Neural progenitor cell (in vitro differentiated cells): ENCODE measurements at regions not wholly inside any gene's neighbourhood (a gene's known extent, or its start where the extent isn't known, plus 50 kb on each side); places are given as distances from the start of the nearest gene placed in this dataset.

Source experiments
- DNase-seq: peaks from one replicate; pipeline ENCODE4 v3.0.0-alpha.2; 2016; ENCODE audit warnings: low spot score
- H2AFZ ChIP-seq: fragments of 200-600 bp; sonication (generic); replicated peaks from 2 replicates; pipeline ENCODE4 v1.6.1; 2016; ENCODE audit warnings: antibody characterized with exemption
- H3F3A ChIP-seq: fragments of 200-600 bp; sonication (generic); 2 replicates; pipeline ENCODE4 v1.6.1; 2016; ENCODE audit warnings: antibody characterized with exemption, low read depth
- H3K27ac ChIP-seq: fragments of 200-600 bp; sonication (generic); 2 replicates; pipeline ENCODE4 v1.5.1; 2016; ENCODE audit warnings: mild to moderate bottlenecking
- H3K27me3 ChIP-seq: fragments of 200-600 bp; sonication (generic); 2 replicates; pipeline ENCODE4 v1.6.1; 2016; ENCODE audit warnings: mild to moderate bottlenecking, moderate library complexity
- H3K36me3 ChIP-seq: fragments of 200-600 bp; sonication (generic); 2 replicates; pipeline ENCODE4 v1.5.1; 2016
- H3K4me1 ChIP-seq: fragments of 200-600 bp; sonication (generic); 2 replicates; pipeline ENCODE4 v1.6.1; 2016; ENCODE audit warnings: mixed run types
- H3K4me2 ChIP-seq: fragments of 200-600 bp; sonication (generic); 2 replicates; pipeline ENCODE4 v1.6.1; 2016
- H3K4me3 ChIP-seq: fragments of 200-600 bp; sonication (generic); 2 replicates; pipeline ENCODE4 v1.5.1; 2016
- H3K79me2 ChIP-seq: fragments of 200-600 bp; sonication (generic); 2 replicates; pipeline ENCODE4 v1.6.1; 2016; ENCODE audit warnings: low read depth
- H3K9ac ChIP-seq: fragments of 200-600 bp; sonication (generic); 2 replicates; pipeline ENCODE4 v1.6.1; 2016
- H3K9me3 ChIP-seq: fragments of 200-600 bp; sonication (generic); 2 replicates; pipeline ENCODE4 v1.5.1; 2016; ENCODE audit warnings: low read depth
- H4K20me1 ChIP-seq: fragments of 200-600 bp; sonication (generic); 2 replicates; pipeline ENCODE4 v1.6.1; 2016; ENCODE audit warnings: low read depth
- H3K27ac Mint-ChIP-seq: 3 replicates; pipeline ENCODE4 v1.8.0; 2021; ENCODE audit warnings: mixed read lengths
- H3K27me3 Mint-ChIP-seq: 2 replicates; pipeline ENCODE4 v1.8.0; 2022; ENCODE audit warnings: low read depth, mild to moderate bottlenecking, inconsistent platforms, moderate library complexity, mixed read lengths; ENCODE audit not compliant: insufficient read depth
- H3K36me3 Mint-ChIP-seq: 3 replicates; pipeline ENCODE4 v1.8.0; 2021; ENCODE audit warnings: mixed read lengths
- H3K4me1 Mint-ChIP-seq: 3 replicates; pipeline ENCODE4 v1.8.0; 2021; ENCODE audit warnings: mixed read lengths
- H3K4me3 Mint-ChIP-seq: 3 replicates; pipeline ENCODE4 v1.8.0; 2021; ENCODE audit warnings: mild to moderate bottlenecking, moderate library complexity, mixed read lengths
- H3K9me3 Mint-ChIP-seq: 3 replicates; pipeline ENCODE4 v1.8.0; 2020; ENCODE audit warnings: mixed read lengths
- CTCF ChIP-seq: fragments of 200-600 bp; sonication (generic); IDR thresholded peaks from 2 replicates; pipeline ENCODE4 v1.5.1; 2017; ENCODE audit warnings: antibody characterized with exemption, mild to moderate bottlenecking
- EZH2 ChIP-seq: fragments of 200-600 bp; sonication (generic); IDR thresholded peaks from 2 replicates; pipeline ENCODE4 v1.6.1; 2017; ENCODE audit warnings: antibody characterized with exemption, mild to moderate bottlenecking, moderate library complexity
- EZH2phosphoT487 ChIP-seq: fragments of 200-600 bp; sonication (generic); IDR thresholded peaks from 2 replicates; pipeline ENCODE4 v1.6.1; 2017; ENCODE audit warnings: antibody characterized with exemption

- no peaks in the 10 kb centered on the region for H3K9me3 Mint-ChIP-seq
- no peaks in the 10 kb centered on the region for H3K4me1 Mint-ChIP-seq
- Histone ChIP-seq H4K20me1 (no peaks in the 10 kb centered on the region), H2AFZ (no peak overlapping the region), H3K27me3 (no peaks in the 10 kb centered on the region), H3K4me1 (no peaks in the 10 kb centered on the region), H3K9me3 (no peaks in the 10 kb centered on the region), H3K9ac (no peak overlapping the region), H3F3A (no peaks in the 10 kb centered on the region), H3K79me2 (no peaks in the 10 kb centered on the region), H3K36me3 (no peaks in the 10 kb centered on the region), H3K4me3 (no peak overlapping the region), H3K27ac (no peak overlapping the region), H3K4me2 (no peak overlapping the region)
- H3K27me3 Mint-ChIP-seq: peaks cover 3% of the 10 kb centered on the region
- no peak overlapping the region for H3K27ac Mint-ChIP-seq
- H3K36me3 Mint-ChIP-seq: no peaks in the 10 kb centered on the region
- TF ChIP-seq CTCF (no peak), EZH2phosphoT487 (no peak), EZH2 (no peak)
- DNase-seq: no peak
- no peak overlapping the region for H3K4me3 Mint-ChIP-seq
Observed at GRCh38 chr10:16120563-16120962, 260.3 kb upstream of the MINDY3 start.

DNA sequence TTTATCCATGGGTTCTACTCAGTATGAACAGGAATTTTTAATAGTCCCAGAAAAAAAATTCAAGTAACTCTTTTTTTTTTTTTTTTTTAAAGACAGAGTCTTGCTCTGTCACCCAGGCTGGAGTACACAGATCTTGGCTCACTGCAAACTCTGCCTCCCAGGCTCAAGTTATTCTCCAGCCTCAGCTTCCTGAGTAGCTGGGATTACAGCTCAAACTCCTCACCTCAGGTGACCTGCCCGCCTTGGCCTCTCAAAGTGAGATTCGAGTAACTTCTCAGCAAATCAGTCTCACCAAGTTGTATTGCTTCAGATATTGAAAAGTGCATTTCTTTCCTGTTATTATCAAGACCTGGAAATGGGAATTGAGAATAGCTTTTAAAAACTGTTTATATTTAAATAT lies 281.2 kb upstream of the MINDY3 start:
- no peak overlapping the region for H3K27ac Mint-ChIP-seq
- no peaks in the 10 kb centered on the region for H3K4me1 ChIP-seq
- no peaks in the 10 kb centered on the region for H4K20me1 ChIP-seq
- no peaks in the 10 kb centered on the region for H3K36me3 Mint-ChIP-seq
- H3K4me3 ChIP-seq: no peak overlapping the region
- no peak overlapping the region for H2AFZ ChIP-seq
- no peaks in the 10 kb centered on the region for H3F3A ChIP-seq
- no peak for DNase-seq
- no peaks in the 10 kb centered on the region for H3K9me3 ChIP-seq
- no peaks in the 10 kb centered on the region for H3K79me2 ChIP-seq
- H3K36me3 ChIP-seq: no peaks in the 10 kb centered on the region
- no peak overlapping the region for H3K4me2 ChIP-seq
- H3K27me3 Mint-ChIP-seq: no peaks in the 10 kb centered on the region
- no peaks in the 10 kb centered on the region for H3K4me1 Mint-ChIP-seq
- no peak overlapping the region for H3K4me3 Mint-ChIP-seq
- H3K9me3 Mint-ChIP-seq: no peaks in the 10 kb centered on the region
- H3K9ac ChIP-seq: no peak overlapping the region
- no peak for TF ChIP-seq EZH2
- TF ChIP-seq EZH2phosphoT487: no peak
- no peak for TF ChIP-seq CTCF
- H3K27me3 ChIP-seq: no peaks in the 10 kb centered on the region
- no peak overlapping the region for H3K27ac ChIP-seq

DNA sequence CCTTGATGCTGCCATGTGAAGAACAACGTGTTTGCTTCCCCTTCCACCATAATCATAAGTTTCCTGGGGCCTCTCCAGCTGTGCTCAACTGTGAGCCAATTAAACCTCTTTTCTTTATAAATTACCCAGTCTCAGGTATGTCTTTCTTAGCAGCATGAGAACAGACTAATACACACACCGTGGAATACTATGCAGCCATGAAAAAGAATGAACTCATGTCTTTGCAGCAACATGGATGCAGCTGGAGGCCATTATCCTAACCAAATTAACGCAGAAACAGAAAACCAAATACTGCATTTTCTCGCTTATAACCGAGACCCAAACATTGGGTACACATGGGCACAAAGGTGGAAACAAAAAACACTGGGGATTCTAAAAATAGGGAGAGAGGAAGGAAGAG lies 286.7 kb upstream of the MINDY3 start:
- H3K4me1 ChIP-seq: no peaks in the 10 kb centered on the region
- H3K79me2 ChIP-seq: no peaks in the 10 kb centered on the region
- H2AFZ ChIP-seq: no peak overlapping the region
- Mint-ChIP-seq H3K4me1 (no peaks in the 10 kb centered on the region), H3K4me3 (no peak overlapping the region), H3K9me3 (peaks cover 2% of the 10 kb centered on the region), H3K36me3 (no peaks in the 10 kb centered on the region), H3K27me3 (no peaks in the 10 kb centered on the region), H3K27ac (no peak overlapping the region)
- no peaks in the 10 kb centered on the region for H3F3A ChIP-seq
- TF ChIP-seq EZH2: no peak
- no peak for TF ChIP-seq EZH2phosphoT487
- no peak for TF ChIP-seq CTCF
- H3K9ac ChIP-seq: no peak overlapping the region
- no peak overlapping the region for H3K4me3 ChIP-seq
- H4K20me1 ChIP-seq: no peaks in the 10 kb centered on the region
- no peaks in the 10 kb centered on the region for H3K36me3 ChIP-seq
- DNase-seq: no peak
- H3K9me3 ChIP-seq: no peaks in the 10 kb centered on the region
- H3K27ac ChIP-seq: no peak overlapping the region
- H3K4me2 ChIP-seq: no peak overlapping the region
- H3K27me3 ChIP-seq: no peaks in the 10 kb centered on the region

GRCh38 chr10:16155834-16156233 lies 281.0 kb upstream of the PTER start:
- Histone ChIP-seq H3K4me3 (no peak overlapping the region), H3K4me2 (no peak overlapping the region), H3F3A (no peaks in the 10 kb centered on the region), H3K9ac (no peak overlapping the region), H3K4me1 (no peaks in the 10 kb centered on the region), H3K27ac (no peak overlapping the region), H3K79me2 (no peaks in the 10 kb centered on the region), H3K27me3 (no peaks in the 10 kb centered on the region), H2AFZ (no peak overlapping the region), H3K36me3 (no peaks in the 10 kb centered on the region), H3K9me3 (no peaks in the 10 kb centered on the region), H4K20me1 (no peaks in the 10 kb centered on the region)
- TF ChIP-seq EZH2: no peak
- TF ChIP-seq CTCF: peak; percentile 36
- Mint-ChIP-seq H3K27ac (no peak overlapping the region), H3K27me3 (peaks cover 2% of the 10 kb centered on the region), H3K36me3 (no peaks in the 10 kb centered on the region), H3K4me3 (no peak overlapping the region), H3K4me1 (peaks cover 6% of the 10 kb centered on the region), H3K9me3 (peaks cover 2% of the 10 kb centered on the region)
- peak; percentile 11 for DNase-seq
